HepG2 (cell line): ENCODE measurements at regions not wholly inside any gene's neighbourhood (a gene's known extent, or its start where the extent isn't known, plus 50 kb on each side); places are given as distances from the start of the nearest gene placed in this dataset.

Source experiments
- CBX5 ChIP-seq: sonication (generic); formaldehyde crosslinking; IDR thresholded peaks from 2 replicates; pipeline ENCODE4 v1.4.0; 2020; ENCODE audit warnings: missing genetic modification reagents, borderline replicate concordance
- GABPA ChIP-seq, 2 experiments: IDR thresholded peaks; 2 replicates each; pipeline ENCODE4 v1.6.1; 2011 to 2016; ENCODE audit warnings: low read depth in 2 of 2, low read length in 1 of 2, missing biosample characterization in 1 of 2, missing genetic modification characterization in 1 of 2
- HNF4G ChIP-seq, 2 experiments: sonication (generic) in 1 of 2; formaldehyde crosslinking in 1 of 2; IDR thresholded peaks; 2 replicates each; pipeline versions ENCODE4 v1.4.0 to v1.6.1; 2011 to 2020; ENCODE audit warnings: borderline replicate concordance in 2 of 2, low read depth in 2 of 2, mild to moderate bottlenecking in 2 of 2, low read length in 1 of 2, missing genetic modification reagents in 1 of 2, moderate library complexity in 1 of 2
- HNRNPLL ChIP-seq: fragments of 200-400 bp; formaldehyde crosslinking; IDR thresholded peaks from 2 replicates; pipeline ENCODE4 v1.6.1; 2017; ENCODE audit warnings: mild to moderate bottlenecking, low read depth, low read length; ENCODE audit not compliant: poor library complexity, severe bottlenecking
- KAT7 ChIP-seq: IDR thresholded peaks from 2 replicates; pipeline ENCODE4 v1.6.1; 2018; ENCODE audit warnings: borderline replicate concordance, missing compliant biosample characterization
- SKI ChIP-seq: fragments of 450-650 bp; IDR thresholded peaks from one replicate; pipeline ENCODE4 v1.6.1; 2018; ENCODE audit warnings: mild to moderate bottlenecking; ENCODE audit not compliant: partially characterized antibody
- THAP11 ChIP-seq: IDR thresholded peaks from 2 replicates; pipeline ENCODE4 v1.6.1; 2016; ENCODE audit warnings: missing biosample characterization, missing genetic modification reagents
- YEATS4 ChIP-seq: sonication (generic); formaldehyde crosslinking; IDR thresholded peaks from 2 replicates; pipeline ENCODE4 v1.4.0; 2020; ENCODE audit warnings: missing genetic modification reagents, borderline replicate concordance
- TF ChIP-seq, protein P1 (sequence below), 2 experiments: fragments of 450-650 bp in 1 of 2; sonication (generic) in 1 of 2; formaldehyde crosslinking in 1 of 2; IDR thresholded peaks; 2 replicates each; pipeline versions ENCODE4 v1.6.1 to v1.8.0; 2016 to 2022; ENCODE audit warnings: antibody characterized with exemption in 1 of 2, mild to moderate bottlenecking in 1 of 2, missing genetic modification reagents in 1 of 2
- TF ChIP-seq, protein P2 (sequence below): sonication (generic); formaldehyde crosslinking; IDR thresholded peaks from 2 replicates; pipeline ENCODE4 v1.4.0; 2020; ENCODE audit warnings: low read depth, mild to moderate bottlenecking, missing genetic modification reagents
- TF ChIP-seq, protein P3 (sequence below): IDR thresholded peaks from 2 replicates; pipeline ENCODE4 v1.6.1; 2012; ENCODE audit warnings: inconsistent platforms
- TF ChIP-seq, protein P4 (sequence below): IDR thresholded peaks from 2 replicates; pipeline ENCODE4 v1.6.1; 2016; ENCODE audit warnings: missing compliant biosample characterization, missing genetic modification reagents, borderline replicate concordance
- TF ChIP-seq, protein P5 (sequence below): sonication (generic); formaldehyde crosslinking; IDR thresholded peaks from 2 replicates; pipeline ENCODE4 v1.5.1; 2020; ENCODE audit warnings: missing genetic modification reagents, mild to moderate bottlenecking, borderline replicate concordance

DNA sequence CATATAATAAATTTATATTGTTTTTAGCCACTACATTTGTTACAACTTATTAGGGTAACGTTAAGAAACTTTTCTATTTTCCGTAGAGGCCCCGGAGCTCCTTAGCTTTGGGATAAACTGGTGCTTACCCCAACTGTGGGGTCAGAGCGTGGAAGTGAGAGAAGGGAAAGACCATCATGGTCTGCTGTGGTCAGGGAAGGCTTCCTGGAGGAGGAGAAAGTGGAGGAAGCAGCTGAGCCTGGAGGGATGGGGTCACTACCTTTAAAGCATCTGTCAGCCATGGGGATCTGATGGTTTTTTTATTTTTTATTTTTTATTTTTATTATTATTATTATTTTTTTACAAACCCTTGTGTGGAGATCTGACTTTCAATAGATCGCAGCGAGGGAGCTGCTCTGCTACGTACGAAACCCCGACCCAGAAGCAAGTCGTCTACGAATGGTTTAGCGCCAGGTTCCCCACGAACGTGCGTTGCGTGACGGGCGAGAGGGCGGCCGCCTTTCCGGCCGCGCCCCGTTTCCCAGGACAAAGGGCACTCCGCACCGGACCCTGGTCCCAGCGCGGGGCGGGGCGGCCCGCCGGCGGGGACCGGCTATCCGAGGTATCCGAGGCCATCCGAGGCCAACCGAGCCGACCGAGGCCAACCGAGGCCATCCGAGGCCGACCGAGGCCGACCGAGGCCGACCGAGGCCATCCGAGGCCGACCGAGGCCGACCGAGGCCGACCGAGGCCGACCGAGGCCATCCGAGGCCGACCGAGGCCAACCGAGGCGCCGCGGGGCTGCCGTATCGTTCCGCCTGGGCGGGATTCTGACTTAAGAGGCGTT lies 1101.2 kb upstream of the TMEM132C start (continued):
- TF ChIP-seq, protein P1, sequence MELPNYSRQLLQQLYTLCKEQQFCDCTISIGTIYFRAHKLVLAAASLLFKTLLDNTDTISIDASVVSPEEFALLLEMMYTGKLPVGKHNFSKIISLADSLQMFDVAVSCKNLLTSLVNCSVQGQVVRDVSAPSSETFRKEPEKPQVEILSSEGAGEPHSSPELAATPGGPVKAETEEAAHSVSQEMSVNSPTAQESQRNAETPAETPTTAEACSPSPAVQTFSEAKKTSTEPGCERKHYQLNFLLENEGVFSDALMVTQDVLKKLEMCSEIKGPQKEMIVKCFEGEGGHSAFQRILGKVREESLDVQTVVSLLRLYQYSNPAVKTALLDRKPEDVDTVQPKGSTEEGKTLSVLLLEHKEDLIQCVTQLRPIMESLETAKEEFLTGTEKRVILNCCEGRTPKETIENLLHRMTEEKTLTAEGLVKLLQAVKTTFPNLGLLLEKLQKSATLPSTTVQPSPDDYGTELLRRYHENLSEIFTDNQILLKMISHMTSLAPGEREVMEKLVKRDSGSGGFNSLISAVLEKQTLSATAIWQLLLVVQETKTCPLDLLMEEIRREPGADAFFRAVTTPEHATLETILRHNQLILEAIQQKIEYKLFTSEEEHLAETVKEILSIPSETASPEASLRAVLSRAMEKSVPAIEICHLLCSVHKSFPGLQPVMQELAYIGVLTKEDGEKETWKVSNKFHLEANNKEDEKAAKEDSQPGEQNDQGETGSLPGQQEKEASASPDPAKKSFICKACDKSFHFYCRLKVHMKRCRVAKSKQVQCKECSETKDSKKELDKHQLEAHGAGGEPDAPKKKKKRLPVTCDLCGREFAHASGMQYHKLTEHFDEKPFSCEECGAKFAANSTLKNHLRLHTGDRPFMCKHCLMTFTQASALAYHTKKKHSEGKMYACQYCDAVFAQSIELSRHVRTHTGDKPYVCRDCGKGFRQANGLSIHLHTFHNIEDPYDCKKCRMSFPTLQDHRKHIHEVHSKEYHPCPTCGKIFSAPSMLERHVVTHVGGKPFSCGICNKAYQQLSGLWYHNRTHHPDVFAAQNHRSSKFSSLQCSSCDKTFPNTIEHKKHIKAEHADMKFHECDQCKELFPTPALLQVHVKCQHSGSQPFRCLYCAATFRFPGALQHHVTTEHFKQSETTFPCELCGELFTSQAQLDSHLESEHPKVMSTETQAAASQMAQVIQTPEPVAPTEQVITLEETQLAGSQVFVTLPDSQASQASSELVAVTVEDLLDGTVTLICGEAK (IDR thresholded peaks at IDR 0.05): no peak
- TF ChIP-seq, protein P1 (CRISPR knock-in tag; IDR thresholded peaks at IDR 0.05): no peak
- TF ChIP-seq, protein P2, sequence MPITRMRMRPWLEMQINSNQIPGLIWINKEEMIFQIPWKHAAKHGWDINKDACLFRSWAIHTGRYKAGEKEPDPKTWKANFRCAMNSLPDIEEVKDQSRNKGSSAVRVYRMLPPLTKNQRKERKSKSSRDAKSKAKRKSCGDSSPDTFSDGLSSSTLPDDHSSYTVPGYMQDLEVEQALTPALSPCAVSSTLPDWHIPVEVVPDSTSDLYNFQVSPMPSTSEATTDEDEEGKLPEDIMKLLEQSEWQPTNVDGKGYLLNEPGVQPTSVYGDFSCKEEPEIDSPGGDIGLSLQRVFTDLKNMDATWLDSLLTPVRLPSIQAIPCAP (CRISPR knock-in tag): no peak
- peak; percentile 17; the same call in 1 of the 2 replicates for TF ChIP-seq THAP11 (CRISPR knock-in tag)
- peak; percentile 65 for TF ChIP-seq HNRNPLL
- peak; percentile 50; the same call in 1 of the 2 replicates for TF ChIP-seq HNF4G (IDR thresholded peaks at IDR 0.05; ENCODE audit: borderline replicate concordance, low read depth, low read length)
- no peak for TF ChIP-seq HNF4G (CRISPR knock-in tag; IDR thresholded peaks at IDR 0.05; ENCODE audit: borderline replicate concordance, low read depth)
- TF ChIP-seq, protein P3, sequence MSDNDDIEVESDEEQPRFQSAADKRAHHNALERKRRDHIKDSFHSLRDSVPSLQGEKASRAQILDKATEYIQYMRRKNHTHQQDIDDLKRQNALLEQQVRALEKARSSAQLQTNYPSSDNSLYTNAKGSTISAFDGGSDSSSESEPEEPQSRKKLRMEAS: peak; percentile 22; the same call in 1 of the 2 replicates
- TF ChIP-seq CBX5 (CRISPR knock-in tag): 0 out of 2 replicates have a peak, but pooled peaks have one; percentile 20
- no peak for TF ChIP-seq KAT7
- 0 out of 2 replicates have a peak, but pooled peaks have one; percentile 25 for TF ChIP-seq GABPA (IDR thresholded peaks at IDR 0.05; ENCODE audit: low read depth, low read length)
- TF ChIP-seq GABPA (CRISPR knock-in tag; IDR thresholded peaks at IDR 0.05; ENCODE audit: low read depth): 0 out of 2 replicates have a peak, but pooled peaks have one; percentile 17
- TF ChIP-seq SKI: no peak
- TF ChIP-seq, protein P4, sequence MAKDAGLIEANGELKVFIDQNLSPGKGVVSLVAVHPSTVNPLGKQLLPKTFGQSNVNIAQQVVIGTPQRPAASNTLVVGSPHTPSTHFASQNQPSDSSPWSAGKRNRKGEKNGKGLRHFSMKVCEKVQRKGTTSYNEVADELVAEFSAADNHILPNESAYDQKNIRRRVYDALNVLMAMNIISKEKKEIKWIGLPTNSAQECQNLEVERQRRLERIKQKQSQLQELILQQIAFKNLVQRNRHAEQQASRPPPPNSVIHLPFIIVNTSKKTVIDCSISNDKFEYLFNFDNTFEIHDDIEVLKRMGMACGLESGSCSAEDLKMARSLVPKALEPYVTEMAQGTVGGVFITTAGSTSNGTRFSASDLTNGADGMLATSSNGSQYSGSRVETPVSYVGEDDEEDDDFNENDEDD (CRISPR knock-in tag): peak; percentile 23; the same call in 1 of the 2 replicates
- 0 out of 2 replicates have a peak, but pooled peaks have one; percentile 26 for TF ChIP-seq YEATS4 (CRISPR knock-in tag)
- TF ChIP-seq, protein P5, sequence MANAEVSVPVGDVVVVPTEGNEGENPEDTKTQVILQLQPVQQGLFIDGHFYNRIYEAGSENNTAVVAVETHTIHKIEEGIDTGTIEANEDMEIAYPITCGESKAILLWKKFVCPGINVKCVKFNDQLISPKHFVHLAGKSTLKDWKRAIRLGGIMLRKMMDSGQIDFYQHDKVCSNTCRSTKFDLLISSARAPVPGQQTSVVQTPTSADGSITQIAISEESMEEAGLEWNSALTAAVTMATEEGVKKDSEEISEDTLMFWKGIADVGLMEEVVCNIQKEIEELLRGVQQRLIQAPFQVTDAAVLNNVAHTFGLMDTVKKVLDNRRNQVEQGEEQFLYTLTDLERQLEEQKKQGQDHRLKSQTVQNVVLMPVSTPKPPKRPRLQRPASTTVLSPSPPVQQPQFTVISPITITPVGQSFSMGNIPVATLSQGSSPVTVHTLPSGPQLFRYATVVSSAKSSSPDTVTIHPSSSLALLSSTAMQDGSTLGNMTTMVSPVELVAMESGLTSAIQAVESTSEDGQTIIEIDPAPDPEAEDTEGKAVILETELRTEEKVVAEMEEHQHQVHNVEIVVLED (CRISPR knock-in tag): peak; percentile 60; the same call in 1 of the 2 replicates
